Upper lobe of left lung (tissue), 4 donors: ENCODE measurements at regions not wholly inside any gene's neighbourhood (a gene's known extent, or its start where the extent isn't known, plus 50 kb on each side); places are given as distances from the start of the nearest gene placed in this dataset.

Source experiments
- EP300 ChIP-seq, 4 donors: sonication (generic); formaldehyde crosslinking; IDR thresholded peaks; one replicate each; pipeline ENCODE4 v1.5.1; 2017; ENCODE audit warnings: antibody characterized with exemption in 4 of 4, control low read depth in 2 of 4
- TF ChIP-seq, protein P1 (sequence below), 6 experiments: fragments of 450-650 bp in 4 of 6; fragments of 200-600 bp in 2 of 6; sonication (generic) in 2 of 6; IDR thresholded peaks; one replicate each; pipeline ENCODE4 v1.5.1; 2016 to 2019; ENCODE audit warnings: antibody characterized with exemption in 6 of 6

DNA sequence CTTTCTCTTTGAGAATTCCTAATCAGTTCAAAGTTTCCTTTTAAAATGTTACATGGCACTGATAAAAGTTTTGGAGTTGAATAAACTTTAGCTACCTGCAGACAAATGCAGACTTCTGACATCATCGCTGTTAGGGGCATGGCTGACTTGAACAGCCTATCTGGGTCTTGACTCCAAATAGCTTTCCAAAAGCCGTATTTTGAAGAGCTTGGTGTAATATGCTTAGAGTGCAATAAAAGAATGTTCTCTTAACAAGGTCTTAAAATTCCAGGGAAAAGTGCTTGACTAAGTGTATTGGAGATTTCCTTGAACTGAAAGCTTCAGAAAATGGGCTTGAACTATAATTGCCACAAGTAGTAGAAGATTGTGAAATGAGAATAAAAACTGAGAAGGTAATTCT, 342.9 kb upstream of the DCC start:
- TF ChIP-seq, protein P1, sequence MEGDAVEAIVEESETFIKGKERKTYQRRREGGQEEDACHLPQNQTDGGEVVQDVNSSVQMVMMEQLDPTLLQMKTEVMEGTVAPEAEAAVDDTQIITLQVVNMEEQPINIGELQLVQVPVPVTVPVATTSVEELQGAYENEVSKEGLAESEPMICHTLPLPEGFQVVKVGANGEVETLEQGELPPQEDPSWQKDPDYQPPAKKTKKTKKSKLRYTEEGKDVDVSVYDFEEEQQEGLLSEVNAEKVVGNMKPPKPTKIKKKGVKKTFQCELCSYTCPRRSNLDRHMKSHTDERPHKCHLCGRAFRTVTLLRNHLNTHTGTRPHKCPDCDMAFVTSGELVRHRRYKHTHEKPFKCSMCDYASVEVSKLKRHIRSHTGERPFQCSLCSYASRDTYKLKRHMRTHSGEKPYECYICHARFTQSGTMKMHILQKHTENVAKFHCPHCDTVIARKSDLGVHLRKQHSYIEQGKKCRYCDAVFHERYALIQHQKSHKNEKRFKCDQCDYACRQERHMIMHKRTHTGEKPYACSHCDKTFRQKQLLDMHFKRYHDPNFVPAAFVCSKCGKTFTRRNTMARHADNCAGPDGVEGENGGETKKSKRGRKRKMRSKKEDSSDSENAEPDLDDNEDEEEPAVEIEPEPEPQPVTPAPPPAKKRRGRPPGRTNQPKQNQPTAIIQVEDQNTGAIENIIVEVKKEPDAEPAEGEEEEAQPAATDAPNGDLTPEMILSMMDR (IDR thresholded peaks at IDR 0.05) = no peak
- TF ChIP-seq EP300 (IDR thresholded peaks at IDR 0.05) = no peak
